HG03280 (cell line): ENCODE measurements at regions not wholly inside any gene's neighbourhood (a gene's known extent, or its start where the extent isn't known, plus 50 kb on each side); places are given as distances from the start of the nearest gene placed in this dataset.

Experiments used
- ATAC-seq: cut with Tn5 transposase; IDR thresholded peaks from one replicate; pipeline ENCODE4 v1.9.1; 2021; ENCODE audit warnings: mild to moderate bottlenecking, moderate library complexity; ENCODE audit not compliant: unreplicated experiment

GRCh38 chr6:163915131-163915530, 500.6 kb downstream of the QKI start:
- no peak for ATAC-seq

- ATAC-seq: no peak
Observed at GRCh38 chr6:163913045-163913444, 498.5 kb downstream of the QKI start.

GRCh38 chr6:163906006-163906710, 491.6 kb downstream of the QKI start:
- ATAC-seq: no peak

GRCh38 chr6:163904186-163904585, 489.7 kb downstream of the QKI start:
- ATAC-seq: no peak

- ATAC-seq: no peak
Observed at GRCh38 chr6:163903541-163903940, 489.0 kb downstream of the QKI start.

- no peak for ATAC-seq
Observed at GRCh38 chr6:163902993-163903392, 488.5 kb downstream of the QKI start.

- ATAC-seq: no peak
Observed at GRCh38 chr6:163901681-163902080, 487.2 kb downstream of the QKI start.

- no peak for ATAC-seq
Observed at GRCh38 chr6:163900570-163900969, 486.1 kb downstream of the QKI start.

GRCh38 chr6:163897669-163898068, 483.2 kb downstream of the QKI start:
- no peak for ATAC-seq

- ATAC-seq: no peak
Observed at GRCh38 chr6:163897030-163897429, 482.5 kb downstream of the QKI start.

- no peak for ATAC-seq
Observed at GRCh38 chr6:163895162-163895561, 480.6 kb downstream of the QKI start.

GRCh38 chr6:163893609-163894189, 479.2 kb downstream of the QKI start:
- ATAC-seq: no peak

- no peak for ATAC-seq
Observed at GRCh38 chr6:163892824-163893561, 478.5 kb downstream of the QKI start.

- ATAC-seq: no peak
Observed at GRCh38 chr6:163889904-163890514, 475.5 kb downstream of the QKI start.

GRCh38 chr6:163888030-163888819, 473.7 kb downstream of the QKI start:
- ATAC-seq: no peak

- no peak for ATAC-seq
Observed at GRCh38 chr6:163886428-163886827, 471.9 kb downstream of the QKI start.

- ATAC-seq: no peak
Observed at GRCh38 chr6:163883984-163884383, 469.5 kb downstream of the QKI start.

- ATAC-seq: no peak
Observed at GRCh38 chr6:163878698-163879097, 464.2 kb downstream of the QKI start.

GRCh38 chr6:163877877-163878639, 463.5 kb downstream of the QKI start:
- no peak for ATAC-seq

- ATAC-seq: no peak
Observed at GRCh38 chr6:163876391-163876790, 461.9 kb downstream of the QKI start.
